Breast epithelium (tissue), 4 donors: ENCODE measurements at regions not wholly inside any gene's neighbourhood (a gene's known extent, or its start where the extent isn't known, plus 50 kb on each side); places are given as distances from the start of the nearest gene placed in this dataset.

ENCODE experiments used
- DNase-seq, 2 donors: peaks; one replicate each; pipeline ENCODE4 v3.0.0-alpha.2; 2019; ENCODE audit warnings: low spot score in 2 of 2
- H3K27ac ChIP-seq, 2 donors: fragments of 200-600 bp; sonication (generic) in 1 of 2; one replicate each; pipeline ENCODE4 v1.5.1; 2016 to 2019; ENCODE audit warnings: mild to moderate bottlenecking in 1 of 2
- H3K27me3 ChIP-seq, 2 donors: fragments of 200-600 bp; sonication (generic) in 1 of 2; one replicate each; pipeline versions ENCODE4 v1.5.1 to v1.6.0; 2017 to 2019; ENCODE audit warnings: control low read depth in 1 of 2, mild to moderate bottlenecking in 1 of 2
- H3K36me3 ChIP-seq: fragments of 200-600 bp; one replicate; pipeline ENCODE4 v1.5.1; 2019
- H3K4me1 ChIP-seq, 2 donors: fragments of 200-600 bp; sonication (generic); one replicate each; pipeline ENCODE4 v1.5.1; 2016 to 2019; ENCODE audit warnings: control low read depth in 1 of 2
- H3K4me3 ChIP-seq, 3 donors: fragments of 200-600 bp; sonication (generic); 1 replicate in 2 of 3; 2 replicates in 1 of 3; pipeline ENCODE4 v1.5.1; 2016 to 2019; ENCODE audit warnings: mild to moderate bottlenecking in 3 of 3, moderate library complexity in 2 of 3
- H3K9me3 ChIP-seq, 2 donors: fragments of 200-600 bp; sonication (generic) in 1 of 2; one replicate each; pipeline ENCODE4 v1.5.1; 2016 to 2019; ENCODE audit warnings: control low read depth in 1 of 2
- CTCF ChIP-seq, 3 donors: fragments of 450-650 bp; IDR thresholded peaks; one replicate each; pipeline ENCODE4 v1.5.1; 2016 to 2017; ENCODE audit warnings: antibody characterized with exemption in 3 of 3, mild to moderate bottlenecking in 3 of 3, moderate library complexity in 3 of 3
- POLR2A ChIP-seq: fragments of 450-650 bp; IDR thresholded peaks from one replicate; pipeline ENCODE4 v1.6.1; 2016; ENCODE audit warnings: antibody characterized with exemption, mild to moderate bottlenecking, moderate library complexity
- POLR2AphosphoS5 ChIP-seq, 3 donors: sonication (generic); formaldehyde crosslinking; IDR thresholded peaks; one replicate each; pipeline ENCODE4 v1.6.1; 2017; ENCODE audit warnings: antibody characterized with exemption in 3 of 3
- intact Hi-C: fragments of 100-400 bp; cut with DNase I; formaldehyde crosslinking; loops from one replicate; pipeline ENCODE4 v1.15.1; 2023; ENCODE audit warnings: low total_unique reads

GRCh38 chr10:45180507-45180906 lies 134.9 kb downstream of the OR13A1 start:
- DNase-seq: no peak
- Histone ChIP-seq H3K4me1 (no peaks in the 10 kb centered on the region), H3K4me3 (no peak overlapping the region), H3K36me3 (no peaks in the 10 kb centered on the region), H3K27me3 (no peaks in the 10 kb centered on the region), H3K27ac (no peak overlapping the region), H3K9me3 (no peaks in the 10 kb centered on the region)
- no peak for TF ChIP-seq POLR2AphosphoS5 (IDR thresholded peaks at IDR 0.05)
- TF ChIP-seq CTCF (IDR thresholded peaks at IDR 0.05): no peak
- TF ChIP-seq POLR2A: no peak
- intact Hi-C loops: no loop called here

GRCh38 chr10:45180946-45181875 lies 134.2 kb downstream of the OR13A1 start:
- Histone ChIP-seq H3K9me3 (no peaks in the 10 kb centered on the region), H3K36me3 (no peaks in the 10 kb centered on the region), H3K4me3 (no peak overlapping the region), H3K27me3 (no peaks in the 10 kb centered on the region), H3K4me1 (no peaks in the 10 kb centered on the region), H3K27ac (no peak overlapping the region)
- intact Hi-C loops: no loop called here
- no peak for TF ChIP-seq POLR2A
- TF ChIP-seq CTCF (IDR thresholded peaks at IDR 0.05): no peak
- no peak for TF ChIP-seq POLR2AphosphoS5 (IDR thresholded peaks at IDR 0.05)
- no peak for DNase-seq

- H3K4me3 ChIP-seq: no peak overlapping the region
- H3K27me3 ChIP-seq: no peaks in the 10 kb centered on the region
- no peaks in the 10 kb centered on the region for H3K36me3 ChIP-seq
- no peaks in the 10 kb centered on the region for H3K4me1 ChIP-seq
- no peaks in the 10 kb centered on the region for H3K9me3 ChIP-seq
- TF ChIP-seq POLR2AphosphoS5 (IDR thresholded peaks at IDR 0.05) (no peak), CTCF (IDR thresholded peaks at IDR 0.05) (no peak), POLR2A (no peak)
- H3K27ac ChIP-seq: no peak overlapping the region
- no peak for DNase-seq
- intact Hi-C loops: no loop called here
These were observed 132.2 kb downstream of the OR13A1 start for GRCh38 chr10:45183174-45183573.

GRCh38 chr10:45197816-45198485 lies 117.5 kb downstream of the OR13A1 start:
- Histone ChIP-seq H3K4me3 (no peak overlapping the region), H3K27ac (no peak overlapping the region), H3K4me1 (no peaks in the 10 kb centered on the region), H3K36me3 (no peaks in the 10 kb centered on the region), H3K9me3 (peaks cover 0 to 4% of the 10 kb centered on the region in 2 donors), H3K27me3 (peaks cover 0 to 10% of the 10 kb centered on the region in 2 donors)
- DNase-seq: no peak
- TF ChIP-seq CTCF (IDR thresholded peaks at IDR 0.05) (no peak), POLR2AphosphoS5 (IDR thresholded peaks at IDR 0.05) (no peak), POLR2A (no peak)
- intact Hi-C loops: no loop called here
